NCI-H460 (cell line): ENCODE measurements at regions not wholly inside any gene's neighbourhood (a gene's known extent, or its start where the extent isn't known, plus 50 kb on each side); places are given as distances from the start of the nearest gene placed in this dataset.

Source experiments
- DNase-seq: peaks from one replicate; pipeline ENCODE4 v3.0.0-alpha.2; 2016; ENCODE audit warnings: low read depth; ENCODE audit errors: extremely low read depth

DNA sequence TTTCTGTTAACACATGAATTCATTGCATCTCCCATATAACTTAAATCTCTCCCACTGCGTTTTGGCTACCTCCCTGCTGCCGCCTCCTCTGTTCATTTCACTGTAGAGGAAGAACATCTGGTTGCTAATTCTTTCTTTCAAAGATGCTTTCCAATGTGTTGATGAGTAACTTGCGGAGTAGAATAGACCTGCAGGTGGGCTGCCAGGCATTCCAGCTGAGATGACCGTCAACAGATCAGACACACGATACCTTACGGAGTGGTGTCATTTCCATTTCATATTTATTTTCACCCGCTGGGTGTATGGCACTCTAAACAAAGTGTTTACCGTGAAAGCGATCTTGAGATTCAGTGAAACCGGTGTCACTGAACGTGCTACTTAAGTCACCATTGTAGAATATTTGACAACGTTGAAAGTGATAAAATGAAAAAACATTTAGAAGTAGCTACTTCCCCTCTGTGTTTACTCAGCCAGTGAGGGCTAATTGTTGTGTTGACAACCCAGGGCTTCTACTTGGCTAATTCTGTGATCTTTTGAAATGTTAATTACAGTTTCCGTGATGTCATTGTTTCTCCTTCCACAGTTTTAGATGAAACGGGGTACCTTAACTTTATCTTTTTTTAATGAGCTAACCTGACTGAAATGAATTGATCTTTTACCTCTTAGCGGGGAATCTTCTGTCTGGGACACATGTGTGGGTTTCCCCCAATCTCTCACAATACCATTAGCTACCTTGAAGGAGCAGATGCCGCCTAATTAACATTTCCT, 228.5 kb upstream of the ARGLU1 start:
- DNase-seq = no peak

DNA sequence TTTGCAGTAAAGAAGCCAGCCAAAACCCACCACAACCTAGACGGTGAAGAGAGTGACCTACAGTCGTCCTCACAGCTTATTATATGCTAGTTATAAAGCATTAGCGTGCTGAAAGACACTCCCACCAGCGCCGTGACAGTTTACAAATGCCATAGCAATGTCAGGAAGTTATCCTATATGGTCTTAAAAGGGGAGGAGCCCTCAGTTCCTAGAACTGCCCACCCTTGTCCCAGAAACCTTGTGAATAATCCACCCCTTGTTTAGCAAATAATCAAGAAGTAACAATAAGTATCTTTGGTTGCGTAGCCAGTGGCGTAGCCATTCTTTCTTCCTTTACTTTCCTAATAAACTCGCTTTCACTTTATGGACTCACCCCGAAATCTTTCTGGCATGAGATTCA, 227.9 kb upstream of the ARGLU1 start:
- no peak for DNase-seq

DNA sequence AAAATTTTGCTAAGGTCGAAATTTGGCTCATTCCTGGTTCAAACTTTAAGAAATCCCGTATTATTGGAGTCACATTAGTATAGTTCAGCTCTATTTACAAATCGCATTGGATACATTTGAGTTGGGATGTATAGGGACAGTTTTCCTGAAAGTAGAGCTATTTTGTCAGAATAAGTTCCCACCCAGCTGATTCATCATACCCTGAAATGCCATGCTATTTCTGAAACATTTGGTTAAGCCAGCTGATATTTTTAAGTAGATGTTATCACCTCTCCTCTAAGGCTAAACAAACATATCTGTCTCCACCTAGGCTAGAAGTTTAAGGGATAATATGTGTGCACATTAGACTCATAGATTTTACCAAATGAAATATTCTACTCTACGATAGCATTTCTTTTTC, 226.2 kb upstream of the ARGLU1 start:
- no peak for DNase-seq

DNA sequence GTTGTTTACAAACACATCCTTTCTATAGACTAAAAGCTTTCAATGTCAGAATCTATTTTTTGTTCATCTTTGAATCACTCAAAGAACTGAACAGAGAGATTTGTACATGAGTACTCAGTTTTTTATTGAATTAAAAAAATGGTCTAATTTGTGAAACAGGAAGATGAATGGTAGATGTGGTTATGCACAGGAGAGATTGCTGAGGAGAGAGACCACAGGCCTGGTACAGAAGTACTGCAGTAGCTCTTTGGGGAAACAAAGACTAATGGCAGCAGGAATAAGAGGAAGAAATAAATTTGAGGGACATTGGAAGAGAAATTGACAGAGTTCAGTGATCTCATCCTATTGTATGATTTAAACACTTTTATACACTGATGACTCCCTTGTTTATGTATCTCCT, 222.0 kb upstream of the ARGLU1 start:
- DNase-seq = no peak

DNA sequence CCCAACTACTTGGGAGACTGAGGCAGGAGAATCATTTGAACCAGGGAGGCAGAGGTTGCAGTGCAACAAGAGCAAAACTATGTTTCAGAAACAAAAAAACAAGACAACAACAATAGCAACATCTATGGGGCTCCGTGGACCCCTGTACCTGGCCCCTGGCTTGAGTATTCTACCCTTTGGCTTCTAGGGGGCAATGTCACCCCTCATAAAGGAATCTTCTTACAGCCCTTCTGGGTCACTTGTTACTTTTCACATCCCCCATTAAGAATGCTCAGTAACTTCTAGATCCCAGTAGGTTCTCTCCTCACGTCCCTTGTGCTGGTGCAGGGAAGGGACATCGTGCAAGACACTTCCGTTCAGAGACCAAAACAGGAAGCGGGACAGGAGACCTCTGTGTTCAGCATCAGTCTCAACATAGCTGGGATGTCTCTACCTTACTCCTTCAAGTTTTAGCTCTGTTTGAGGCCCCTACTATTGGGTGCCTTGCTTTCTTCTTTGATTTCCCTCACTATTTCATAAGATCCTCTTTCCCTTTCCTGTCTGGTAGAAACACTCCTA, 218.1 kb upstream of the ARGLU1 start:
- no peak for DNase-seq

DNA sequence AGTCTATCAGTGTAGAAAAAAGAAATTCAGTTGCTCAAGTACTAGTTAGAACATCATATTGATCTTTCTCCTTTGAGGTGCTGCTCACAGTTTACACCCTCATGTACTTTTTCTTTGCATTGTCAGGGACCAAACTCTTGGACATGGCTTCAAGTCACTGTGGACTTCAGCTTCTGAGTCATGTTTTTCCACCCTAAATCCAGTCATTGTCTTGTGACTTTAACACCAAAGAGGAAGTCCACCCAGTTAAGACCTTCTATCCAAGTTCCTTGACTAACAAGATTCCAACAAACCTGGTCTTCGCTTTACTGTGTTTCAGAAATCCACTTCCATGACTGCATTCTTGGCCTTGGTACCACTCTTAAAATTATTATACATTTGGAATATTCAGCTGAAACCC, 206.7 kb upstream of the ARGLU1 start:
- no peak for DNase-seq

DNA sequence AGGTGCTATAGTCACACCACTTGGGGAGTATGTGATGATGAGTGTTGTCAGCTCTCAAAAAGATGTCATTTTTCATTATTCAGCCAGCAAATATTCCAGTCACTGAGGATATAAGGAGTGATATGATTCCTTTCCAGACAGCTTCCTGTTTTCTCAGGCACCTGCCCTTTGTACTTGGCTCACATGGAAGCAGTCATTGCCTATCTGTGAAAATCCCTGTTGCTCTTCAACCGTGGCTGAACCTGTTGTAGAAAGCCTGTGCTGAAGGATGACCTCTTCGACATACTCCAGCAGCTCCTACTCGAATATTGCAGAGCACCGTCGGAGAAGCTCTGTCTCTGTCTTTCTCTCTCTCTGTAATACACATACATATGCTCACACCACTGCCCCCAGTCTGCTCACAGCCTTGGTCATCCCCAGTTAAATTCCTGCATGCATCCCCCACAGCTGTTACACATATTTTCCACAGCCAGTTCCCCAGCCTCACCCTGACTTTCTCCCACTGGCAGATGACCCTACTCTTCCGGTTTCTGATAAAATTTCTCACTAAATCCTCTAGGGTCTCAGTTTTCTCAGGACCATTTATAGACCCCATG, 204.2 kb upstream of the ARGLU1 start:
- no peak for DNase-seq

DNA sequence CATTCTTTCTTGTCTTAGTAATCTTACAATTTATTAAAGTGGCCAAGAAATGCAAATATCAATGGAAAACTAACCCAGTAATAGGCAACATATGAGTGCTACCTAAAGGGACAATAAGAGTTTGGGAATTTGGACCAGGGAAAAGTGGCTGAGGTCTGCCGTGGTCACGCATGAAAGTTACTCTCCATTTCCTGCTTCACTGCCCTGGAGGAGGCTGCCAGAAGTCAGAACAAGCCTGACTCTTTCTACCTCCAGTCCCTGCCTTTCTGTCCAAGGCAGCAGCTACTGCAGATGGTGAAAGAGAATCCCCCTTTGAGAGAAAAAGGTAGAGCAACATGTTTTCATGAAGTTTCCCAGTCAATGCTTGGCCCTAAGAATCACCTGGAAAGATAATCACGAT, 201.1 kb upstream of the ARGLU1 start:
- no peak for DNase-seq

DNA sequence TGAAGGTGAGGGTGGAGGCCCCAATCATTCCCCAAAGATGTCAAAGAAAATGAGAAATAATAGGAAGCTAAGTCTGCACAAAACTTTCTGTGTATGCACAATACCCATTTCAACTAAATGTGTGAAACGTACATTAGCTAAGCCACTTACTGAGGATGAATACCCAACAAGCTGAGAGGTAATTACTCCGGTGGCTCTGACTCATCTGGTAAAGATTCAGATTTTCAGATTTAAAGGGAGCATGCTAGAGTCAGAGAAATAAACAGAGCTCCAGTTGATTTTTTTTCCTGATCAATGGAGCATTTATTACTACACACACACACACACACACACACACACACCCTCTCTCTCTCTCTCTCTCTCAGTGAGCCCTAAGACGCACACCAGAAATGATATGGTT, 194.8 kb upstream of the ARGLU1 start:
- no peak for DNase-seq

DNA sequence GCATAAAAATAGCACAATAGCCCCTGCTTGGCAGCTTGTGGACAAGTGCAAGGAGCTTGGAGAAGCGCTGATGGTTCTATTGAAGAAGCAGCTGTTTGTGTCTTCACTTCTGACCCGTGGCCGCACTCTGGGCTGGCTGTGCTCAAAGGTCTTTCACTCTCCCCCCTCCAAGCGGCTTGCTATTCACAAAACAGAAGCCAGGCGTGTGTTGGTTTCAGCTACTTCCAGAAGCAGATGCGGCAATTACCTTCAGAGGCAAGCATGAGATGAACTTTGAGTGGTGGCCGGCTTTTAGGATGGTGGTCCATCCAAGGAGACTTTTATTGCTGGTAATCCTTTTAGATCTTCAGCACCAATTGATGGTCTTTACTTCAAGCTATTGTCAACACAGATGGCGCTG, 188.5 kb upstream of the ARGLU1 start:
- no peak for DNase-seq

DNA sequence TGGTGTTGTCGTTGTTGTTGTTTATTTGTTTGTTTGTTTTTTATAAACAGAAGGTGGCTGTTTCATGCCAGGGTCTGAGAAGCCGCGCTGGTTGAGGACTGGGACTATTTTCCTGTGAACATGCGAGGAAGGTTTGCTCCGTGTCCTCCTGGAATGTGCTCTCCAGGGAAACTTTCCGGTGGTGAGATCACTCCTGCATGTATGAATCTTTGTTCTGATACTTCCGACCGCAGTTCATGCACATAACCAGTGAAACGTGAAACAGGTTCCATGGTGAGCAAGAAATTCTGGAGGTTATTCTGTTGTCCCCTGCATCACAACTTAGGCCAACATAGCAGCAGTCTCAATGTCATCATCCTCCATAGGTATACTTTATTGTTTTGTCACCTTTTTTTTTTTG, 187.6 kb upstream of the ARGLU1 start:
- no peak for DNase-seq

DNA sequence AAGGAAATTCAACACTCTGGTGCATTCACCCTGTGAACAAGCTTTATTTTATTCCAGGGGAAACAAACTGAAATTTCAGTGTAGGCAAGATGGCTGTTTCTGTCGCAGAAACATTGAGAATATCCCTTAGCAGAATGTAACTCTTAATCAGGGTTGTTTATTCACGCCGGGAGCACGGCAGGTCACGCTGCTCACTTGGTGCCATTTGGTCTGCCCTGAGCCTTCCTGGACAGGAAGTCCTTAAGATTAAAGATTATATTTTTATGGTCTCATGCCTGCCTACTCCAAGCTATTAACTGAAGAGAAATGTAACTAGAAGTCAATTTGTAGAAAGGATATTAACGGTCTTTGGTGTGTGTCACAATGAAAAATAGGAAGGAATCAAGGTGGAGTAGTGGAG, 185.3 kb upstream of the ARGLU1 start:
- no peak for DNase-seq

DNA sequence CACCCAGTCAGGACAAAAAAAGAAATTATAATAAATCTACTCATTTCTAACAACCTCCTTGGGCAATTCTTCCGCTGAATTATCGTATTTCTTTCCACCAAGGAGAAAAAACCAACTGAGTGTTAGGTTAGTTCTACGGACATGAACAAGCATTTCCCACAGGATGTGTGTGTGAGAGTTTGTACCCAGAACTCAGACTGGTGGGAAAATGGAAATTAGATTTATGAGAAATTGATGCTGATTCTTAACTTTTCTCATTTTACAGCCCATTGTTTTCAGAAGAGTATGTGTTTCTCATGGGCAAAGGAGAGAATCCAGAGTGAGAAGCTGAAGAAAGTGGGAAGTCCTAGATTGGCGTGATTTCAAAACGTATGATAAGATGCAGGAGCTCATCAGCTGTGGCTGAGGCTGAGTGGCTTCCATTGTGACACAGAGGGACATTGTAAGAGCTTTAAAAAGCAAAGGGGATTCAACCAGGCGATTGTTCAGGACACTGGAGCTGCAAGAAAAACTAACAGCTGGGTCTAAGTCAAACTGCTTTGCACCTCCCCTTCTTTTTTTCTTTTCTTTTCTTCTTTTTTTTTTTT, 184.7 kb upstream of the ARGLU1 start:
- no peak for DNase-seq

DNA sequence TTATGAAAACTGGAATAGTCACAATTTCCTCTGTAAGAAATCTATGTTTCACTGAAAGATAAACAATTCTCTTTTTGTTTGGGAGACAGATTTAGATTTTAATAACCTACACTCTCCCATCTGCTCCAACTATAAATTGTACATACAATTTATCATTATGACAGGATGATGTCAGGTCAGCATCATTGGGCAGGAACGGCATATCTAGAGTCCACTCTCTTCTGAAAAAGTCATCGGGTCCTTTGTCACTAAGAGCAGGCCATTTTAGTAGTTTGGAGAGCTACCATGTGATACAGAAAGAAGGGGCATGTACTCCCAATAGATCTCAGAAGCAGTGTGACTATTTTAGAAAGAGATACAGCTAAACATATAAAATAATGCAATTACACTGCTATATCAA, 180.8 kb upstream of the ARGLU1 start:
- no peak for DNase-seq

DNA sequence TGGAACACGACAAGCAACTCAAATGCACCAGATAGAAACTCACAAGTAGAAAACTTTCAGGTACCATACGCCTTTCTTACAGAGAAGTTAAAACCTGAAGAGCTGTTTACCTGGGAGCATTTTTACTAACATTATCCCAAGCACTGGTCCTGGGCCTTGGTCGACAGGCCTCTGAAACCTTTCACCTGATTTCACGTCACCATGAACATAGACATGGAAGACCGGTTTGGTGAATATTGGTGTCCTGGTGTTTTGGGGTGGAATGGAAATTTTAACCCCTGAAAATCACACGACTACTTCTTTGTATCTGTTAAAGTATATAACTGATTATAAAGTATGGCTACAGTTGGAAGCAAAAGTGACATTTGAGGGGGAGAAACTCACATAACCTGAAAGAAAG, 176.6 kb upstream of the ARGLU1 start:
- no peak for DNase-seq

DNA sequence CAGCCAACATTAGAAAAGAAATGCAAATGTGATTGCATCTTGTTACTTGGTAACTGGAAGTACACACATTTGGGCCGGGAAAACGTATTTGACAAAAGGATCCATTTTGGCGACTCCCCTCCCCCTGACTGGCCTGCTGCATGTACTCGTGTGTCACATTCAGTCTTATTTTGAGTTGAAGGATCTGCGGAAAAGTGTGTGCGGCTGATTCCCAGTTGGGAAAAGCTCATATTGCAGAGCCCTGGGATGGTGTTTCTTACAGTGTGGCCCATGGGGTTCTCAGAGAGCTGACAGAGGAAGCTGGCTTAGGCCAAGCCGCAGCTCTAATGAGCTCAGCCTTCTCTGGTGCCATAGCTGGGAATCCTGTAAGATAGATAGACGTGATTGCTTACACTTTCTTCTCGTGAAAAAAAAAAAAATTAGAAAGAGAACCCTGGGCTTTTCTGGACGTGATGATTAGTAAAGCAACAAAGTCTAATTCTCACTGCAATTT, 170.3 kb upstream of the ARGLU1 start:
- DNase-seq = no peak

DNA sequence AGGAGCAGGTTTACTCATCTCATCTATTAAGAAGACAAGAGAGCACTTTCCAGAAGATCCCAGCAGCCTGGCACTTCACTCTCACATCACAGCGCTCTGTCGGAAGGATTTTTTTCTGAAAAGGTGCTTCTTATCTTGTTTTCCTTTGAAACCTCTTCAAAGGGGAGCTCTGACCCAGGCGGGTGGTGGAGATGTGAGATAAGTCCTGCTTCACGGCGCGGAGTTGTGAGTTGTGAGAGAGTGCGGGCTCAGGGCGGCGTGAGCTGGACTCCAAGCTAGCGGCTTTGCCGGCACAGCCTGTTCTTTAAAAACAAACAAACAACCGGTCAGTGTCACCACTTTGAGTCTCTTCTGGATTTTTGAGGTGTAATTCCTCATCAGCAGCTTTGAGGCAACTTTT, 169.0 kb upstream of the ARGLU1 start:
- no peak for DNase-seq

DNA sequence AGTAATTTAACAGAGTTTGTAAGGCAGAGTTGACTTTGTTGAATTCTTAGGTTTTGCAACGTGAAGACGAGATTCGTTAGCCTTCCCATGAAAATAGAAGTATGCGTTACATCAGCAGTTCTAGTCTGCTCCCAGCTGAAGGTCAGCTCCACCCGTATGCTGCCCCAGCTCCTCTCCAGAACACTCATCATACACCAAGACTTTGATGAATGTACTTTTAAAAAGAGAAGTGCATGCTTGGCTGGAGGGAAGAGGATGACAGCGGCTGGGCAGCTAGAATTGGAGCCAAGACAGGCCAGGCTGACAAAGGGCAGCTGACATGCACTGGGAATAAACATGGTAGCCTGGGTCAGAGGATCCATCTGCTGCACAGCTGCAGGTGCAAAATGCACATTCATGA, 166.3 kb upstream of the ARGLU1 start:
- DNase-seq = no peak

DNA sequence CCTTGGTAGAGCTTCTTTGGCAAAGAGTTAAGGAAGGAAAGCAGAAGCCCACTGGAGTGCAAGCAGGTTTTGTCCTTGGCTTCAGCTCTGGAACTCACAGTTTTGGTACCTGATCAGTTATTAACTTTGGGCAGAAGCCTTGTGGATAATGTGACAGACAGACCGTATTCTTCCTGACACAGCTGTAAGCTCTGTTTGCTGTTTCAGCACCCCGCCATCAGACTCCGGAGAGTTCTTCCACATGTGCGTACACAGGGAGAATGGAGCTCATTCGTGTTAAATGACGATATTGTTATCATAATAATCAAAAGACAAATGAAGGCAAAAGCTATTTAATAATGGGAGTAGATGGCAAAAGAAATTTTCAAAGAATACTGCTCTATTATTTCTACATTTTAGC, 155.1 kb upstream of the ARGLU1 start:
- DNase-seq = no peak

DNA sequence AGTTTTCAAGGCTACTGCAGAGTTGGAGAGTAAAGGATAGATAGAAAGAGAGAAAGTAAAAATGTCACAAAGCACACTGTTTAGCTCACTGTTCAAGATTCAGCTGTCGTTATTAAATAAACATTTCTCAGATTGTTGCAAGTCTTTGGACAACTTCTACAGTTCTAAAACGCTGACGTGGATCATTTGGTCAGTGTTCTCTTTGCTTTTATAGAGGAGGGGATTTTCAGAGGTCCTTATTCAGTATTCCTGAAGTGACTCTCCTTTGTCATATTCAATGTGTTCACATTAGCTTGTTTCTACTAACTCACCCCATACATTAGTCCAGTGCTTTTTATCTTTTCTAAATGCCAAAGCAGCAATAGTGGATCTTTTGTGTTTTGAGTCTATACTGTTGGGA, 154.7 kb upstream of the ARGLU1 start:
- no peak for DNase-seq

DNA sequence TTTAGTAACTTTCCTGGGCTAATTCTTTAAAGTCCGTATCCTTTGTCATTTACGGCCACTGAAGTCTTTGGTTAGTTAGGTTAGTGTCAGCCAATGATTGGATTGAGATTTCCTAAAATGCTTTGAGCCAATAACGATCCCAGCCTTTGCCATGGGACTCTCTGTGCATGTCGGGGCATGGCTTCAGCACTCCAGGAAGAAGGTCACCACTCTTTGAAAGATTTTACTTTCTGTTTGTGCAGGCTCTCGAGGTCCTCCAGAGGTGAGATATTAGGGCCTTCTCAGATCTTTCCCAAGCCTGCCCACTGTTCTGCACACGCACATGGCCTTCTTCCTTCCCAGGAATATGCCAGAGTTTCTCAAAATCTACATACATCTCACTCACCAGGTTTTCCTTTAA, 153.7 kb upstream of the ARGLU1 start:
- no peak for DNase-seq
